ENCODE measurements at regions not wholly inside any gene's neighbourhood (a gene's known extent, or its start where the extent isn't known, plus 50 kb on each side); places are given as distances from the start of the nearest gene placed in this dataset.

DNA sequence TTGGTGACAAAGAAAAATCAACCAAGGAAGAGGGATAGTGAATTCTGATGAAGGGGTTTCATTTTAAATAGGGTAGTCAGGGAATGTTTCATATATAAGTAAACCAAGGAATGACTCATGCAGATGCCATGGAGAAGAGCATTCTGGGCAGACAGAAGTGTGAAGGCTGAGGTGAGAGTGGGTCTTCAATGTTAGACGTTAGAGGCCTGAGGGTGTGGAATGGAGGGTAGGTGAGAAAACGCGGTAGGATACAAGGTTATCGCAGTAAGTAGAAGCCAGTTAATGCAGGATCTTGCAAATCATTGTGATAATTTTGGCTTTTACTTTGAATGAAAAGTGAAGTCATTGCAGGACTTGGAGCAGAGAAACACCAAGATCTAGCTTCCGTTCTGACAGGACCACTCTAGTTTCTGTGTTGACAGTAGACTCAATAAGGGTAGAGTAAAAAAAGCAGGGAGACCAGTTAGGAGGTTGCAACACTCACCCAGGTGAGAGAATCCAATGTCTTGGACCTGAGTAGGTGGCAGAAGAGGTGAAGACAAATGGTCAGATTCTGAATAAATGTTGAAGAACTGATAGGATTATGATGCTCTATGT is 225.2 kb upstream of the TMTC4 start:
- in situ Hi-C loops (cut with HindIII; ENCODE audit: extremely low pct_ligation_motif_present, low pct_unique_long_range_greater_than_20kb) (no loop called here), intact Hi-C loops (cut with micrococcal nuclease; ENCODE audit: unreplicated experiment) (no loop called here)
- TF ChIP-seq, protein P1, sequence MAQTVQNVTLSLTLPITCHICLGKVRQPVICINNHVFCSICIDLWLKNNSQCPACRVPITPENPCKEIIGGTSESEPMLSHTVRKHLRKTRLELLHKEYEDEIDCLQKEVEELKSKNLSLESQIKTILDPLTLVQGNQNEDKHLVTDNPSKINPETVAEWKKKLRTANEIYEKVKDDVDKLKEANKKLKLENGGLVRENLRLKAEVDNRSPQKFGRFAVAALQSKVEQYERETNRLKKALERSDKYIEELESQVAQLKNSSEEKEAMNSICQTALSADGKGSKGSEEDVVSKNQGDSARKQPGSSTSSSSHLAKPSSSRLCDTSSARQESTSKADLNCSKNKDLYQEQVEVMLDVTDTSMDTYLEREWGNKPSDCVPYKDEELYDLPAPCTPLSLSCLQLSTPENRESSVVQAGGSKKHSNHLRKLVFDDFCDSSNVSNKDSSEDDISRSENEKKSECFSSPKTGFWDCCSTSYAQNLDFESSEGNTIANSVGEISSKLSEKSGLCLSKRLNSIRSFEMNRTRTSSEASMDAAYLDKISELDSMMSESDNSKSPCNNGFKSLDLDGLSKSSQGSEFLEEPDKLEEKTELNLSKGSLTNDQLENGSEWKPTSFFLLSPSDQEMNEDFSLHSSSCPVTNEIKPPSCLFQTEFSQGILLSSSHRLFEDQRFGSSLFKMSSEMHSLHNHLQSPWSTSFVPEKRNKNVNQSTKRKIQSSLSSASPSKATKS (CRISPR knock-in tag; IDR thresholded peaks at IDR 0.05) = no peak
- no peak for TF ChIP-seq ZNF83 (CRISPR knock-in tag; IDR thresholded peaks at IDR 0.05; ENCODE audit: borderline replicate concordance)
- no peak for TF ChIP-seq STAG1 (CRISPR knock-in tag; IDR thresholded peaks at IDR 0.05)
- Histone ChIP-seq H3K27ac (ENCODE audit: extremely low read length, insufficient read depth, low read length) (no peak overlapping the region), H3K79me2 (ENCODE audit: insufficient read depth, low read length) (no peaks in the 10 kb centered on the region), H2AFZ (ENCODE audit: low read length) (no peak overlapping the region), H3K36me3 (replicated peaks in 1 of 2; ENCODE audit: control insufficient read depth in 1 of 2, insufficient read depth in 2 of 2, low read length in 2 of 2) (no peaks in the 10 kb centered on the region), H3K9me3 (ENCODE audit: low read length) (no peaks in the 10 kb centered on the region), H3K4me2 (ENCODE audit: low read depth, low read length) (no peak overlapping the region), H3K4me1 (ENCODE audit: insufficient read depth, low read length) (no peaks in the 10 kb centered on the region), H3K27me3 (ENCODE audit: control insufficient read depth in 1 of 2, insufficient read depth in 2 of 2, low read length in 2 of 2) (no peaks in the 10 kb centered on the region), H4K20me1 (ENCODE audit: insufficient read depth, low read length) (no peaks in the 10 kb centered on the region), H3K4me3 (replicated peaks in 1 of 3; ENCODE audit: insufficient read depth in 1 of 3, low read depth in 2 of 3, low read length in 3 of 3) (no peak overlapping the region), H3K9ac (ENCODE audit: insufficient read depth, low read depth, low read length) (no peak overlapping the region)
- ATAC-seq (no peak), FAIRE-seq (no peak), DNase-seq (ENCODE audit: low spot score) (no peak)
- CTCF ChIA-PET (ENCODE audit: low intra/inter-chr PET ratio, low total read pairs) = no interaction called here
- WGBS (ENCODE audit: low lambda C conversion rate) = 24% methylated on average over 5 of the region's 5 CpGs
- POLR2A ChIA-PET = no interaction called here
- no TSS peak for BruUV-seq (replicated peaks)

DNA sequence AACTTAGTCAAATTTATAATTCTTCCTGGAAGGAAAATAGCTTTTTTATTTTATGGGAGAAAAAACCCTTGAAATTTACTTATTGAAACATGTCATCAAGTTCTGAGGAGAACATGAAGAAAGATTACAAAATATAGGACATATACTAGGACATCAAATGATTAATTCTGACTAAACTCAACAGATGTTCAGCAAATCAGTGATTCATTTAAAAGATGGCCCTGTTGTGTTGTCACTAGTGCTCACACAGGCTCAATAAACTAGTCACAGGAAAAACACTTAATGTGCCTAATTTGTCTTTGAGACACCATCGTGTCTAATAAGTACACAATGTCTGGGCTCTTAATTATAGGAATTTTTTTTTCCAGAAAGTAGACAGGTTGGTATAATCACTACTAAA is 223.8 kb upstream of the TMTC4 start:
- in situ Hi-C loops (cut with HindIII; ENCODE audit: extremely low pct_ligation_motif_present, low pct_unique_long_range_greater_than_20kb) = no loop called here
- POLR2A ChIA-PET = no interaction called here
- WGBS (ENCODE audit: low lambda C conversion rate) = 5% methylated on average over 1 of the region's 1 CpG

More for the DNA sequence above, 223.8 kb upstream of the TMTC4 start:
- no peak for FAIRE-seq
- Histone ChIP-seq H3K79me2 (ENCODE audit: insufficient read depth, low read length) (no peaks in the 10 kb centered on the region), H3K36me3 (replicated peaks in 1 of 2; ENCODE audit: control insufficient read depth in 1 of 2, insufficient read depth in 2 of 2, low read length in 2 of 2) (no peaks in the 10 kb centered on the region), H3K4me2 (ENCODE audit: low read depth, low read length) (no peak overlapping the region), H3K27me3 (ENCODE audit: control insufficient read depth in 1 of 2, insufficient read depth in 2 of 2, low read length in 2 of 2) (no peaks in the 10 kb centered on the region), H3K4me1 (ENCODE audit: insufficient read depth, low read length) (no peaks in the 10 kb centered on the region), H2AFZ (ENCODE audit: low read length) (no peak overlapping the region), H4K20me1 (ENCODE audit: insufficient read depth, low read length) (no peaks in the 10 kb centered on the region), H3K9me3 (ENCODE audit: low read length) (no peaks in the 10 kb centered on the region), H3K4me3 (replicated peaks in 1 of 3; ENCODE audit: insufficient read depth in 1 of 3, low read depth in 2 of 3, low read length in 3 of 3) (no peak overlapping the region), H3K27ac (ENCODE audit: extremely low read length, insufficient read depth, low read length) (no peak overlapping the region), H3K9ac (ENCODE audit: insufficient read depth, low read depth, low read length) (no peak overlapping the region)
- TF ChIP-seq ZNF570 (CRISPR knock-in tag; IDR thresholded peaks at IDR 0.05; ENCODE audit: borderline replicate concordance) (no peak), PHB2 (IDR thresholded peaks at IDR 0.05; ENCODE audit: partially characterized antibody) (no peak), ZNF724P (CRISPR knock-in tag; IDR thresholded peaks at IDR 0.05; ENCODE audit: borderline replicate concordance) (no peak), YY1 (IDR thresholded peaks at IDR 0.05; ENCODE audit: insufficient read depth, insufficient replicate concordance, low read depth, low read length) (no peak), DNMT1 (CRISPR knock-in tag; IDR thresholded peaks at IDR 0.05) (no peak)
- TF ChIP-seq, protein P2, sequence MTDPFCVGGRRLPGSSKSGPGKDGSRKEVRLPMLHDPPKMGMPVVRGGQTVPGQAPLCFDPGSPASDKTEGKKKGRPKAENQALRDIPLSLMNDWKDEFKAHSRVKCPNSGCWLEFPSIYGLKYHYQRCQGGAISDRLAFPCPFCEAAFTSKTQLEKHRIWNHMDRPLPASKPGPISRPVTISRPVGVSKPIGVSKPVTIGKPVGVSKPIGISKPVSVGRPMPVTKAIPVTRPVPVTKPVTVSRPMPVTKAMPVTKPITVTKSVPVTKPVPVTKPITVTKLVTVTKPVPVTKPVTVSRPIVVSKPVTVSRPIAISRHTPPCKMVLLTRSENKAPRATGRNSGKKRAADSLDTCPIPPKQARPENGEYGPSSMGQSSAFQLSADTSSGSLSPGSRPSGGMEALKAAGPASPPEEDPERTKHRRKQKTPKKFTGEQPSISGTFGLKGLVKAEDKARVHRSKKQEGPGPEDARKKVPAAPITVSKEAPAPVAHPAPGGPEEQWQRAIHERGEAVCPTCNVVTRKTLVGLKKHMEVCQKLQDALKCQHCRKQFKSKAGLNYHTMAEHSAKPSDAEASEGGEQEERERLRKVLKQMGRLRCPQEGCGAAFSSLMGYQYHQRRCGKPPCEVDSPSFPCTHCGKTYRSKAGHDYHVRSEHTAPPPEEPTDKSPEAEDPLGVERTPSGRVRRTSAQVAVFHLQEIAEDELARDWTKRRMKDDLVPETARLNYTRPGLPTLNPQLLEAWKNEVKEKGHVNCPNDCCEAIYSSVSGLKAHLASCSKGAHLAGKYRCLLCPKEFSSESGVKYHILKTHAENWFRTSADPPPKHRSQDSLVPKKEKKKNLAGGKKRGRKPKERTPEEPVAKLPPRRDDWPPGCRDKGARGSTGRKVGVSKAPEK (CRISPR knock-in tag; IDR thresholded peaks at IDR 0.05; ENCODE audit: borderline replicate concordance) = no peak
- CTCF ChIA-PET (ENCODE audit: low intra/inter-chr PET ratio, low total read pairs) = no interaction called here
- intact Hi-C loops (cut with micrococcal nuclease; ENCODE audit: unreplicated experiment) = no loop called here
- no peak for DNase-seq (ENCODE audit: low spot score)
- no TSS peak for BruUV-seq (replicated peaks)
- no peak for ATAC-seq
